Esophagus muscularis mucosa (tissue), 3 donors: ENCODE measurements at regions not wholly inside any gene's neighbourhood (a gene's known extent, or its start where the extent isn't known, plus 50 kb on each side); places are given as distances from the start of the nearest gene placed in this dataset.

ENCODE experiments used
- CTCF ChIP-seq, 3 experiments: fragments of 200-600 bp in 2 of 3; fragments of 450-650 bp in 1 of 3; sonication (generic) in 2 of 3; IDR thresholded peaks; one replicate each; pipeline ENCODE4 v1.5.1; 2017 to 2019; ENCODE audit warnings: antibody characterized with exemption in 3 of 3, mild to moderate bottlenecking in 2 of 3, moderate library complexity in 1 of 3
- POLR2AphosphoS5 ChIP-seq, 2 donors: sonication (generic); formaldehyde crosslinking; IDR thresholded peaks; one replicate each; pipeline ENCODE4 v1.6.1; 2017; ENCODE audit warnings: antibody characterized with exemption in 2 of 2

DNA sequence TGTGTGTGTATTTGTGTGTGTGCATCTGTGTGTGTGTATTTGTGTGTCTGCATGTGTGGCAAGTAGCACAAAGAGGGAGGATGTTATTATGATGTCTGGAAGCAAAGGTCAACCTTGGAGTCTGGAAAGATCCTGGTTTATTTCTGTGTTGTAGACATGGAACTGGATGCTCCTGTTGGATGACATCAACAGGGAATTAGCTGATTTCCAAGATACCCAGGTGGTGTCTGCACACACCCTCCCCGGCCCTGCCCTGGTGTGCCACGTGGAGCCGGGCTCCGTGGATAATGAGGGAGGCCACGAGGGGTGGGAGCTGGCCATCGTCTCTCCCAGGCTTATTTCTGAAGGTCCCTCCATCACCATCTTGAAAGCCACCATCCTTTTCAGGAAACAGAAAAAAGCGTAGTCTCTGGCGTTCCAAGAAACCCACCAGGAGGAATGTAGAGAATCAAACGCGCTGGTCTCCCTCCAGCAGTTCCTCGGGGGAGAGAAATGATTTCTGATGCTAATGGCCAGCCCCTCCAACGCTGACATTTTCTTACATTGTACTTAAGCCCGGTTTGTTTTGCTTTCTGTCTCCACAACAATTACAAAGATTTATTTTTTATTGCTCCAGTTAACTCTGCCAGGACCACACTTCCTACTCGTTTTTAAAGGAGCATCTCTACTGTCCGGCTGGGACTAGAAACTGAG, 93.3 kb downstream of the FOXL1 start:
- no peak for TF ChIP-seq CTCF (IDR thresholded peaks at IDR 0.05)
- no peak for TF ChIP-seq POLR2AphosphoS5 (IDR thresholded peaks at IDR 0.05)
